ENCODE measurements at regions not wholly inside any gene's neighbourhood (a gene's known extent, or its start where the extent isn't known, plus 50 kb on each side); places are given as distances from the start of the nearest gene placed in this dataset.

- no peak for TF ChIP-seq CTCF (IDR thresholded peaks at IDR 0.05)
- no peak for TF ChIP-seq POLR2A (IDR thresholded peaks at IDR 0.05)
These were observed 109.7 kb upstream of the CCDC28A start for GRCh38 chr6:138663892-138664291.
